BLaER1 (cell line): ENCODE measurements at regions not wholly inside any gene's neighbourhood (a gene's known extent, or its start where the extent isn't known, plus 50 kb on each side); places are given as distances from the start of the nearest gene placed in this dataset.

ENCODE experiments used
- H3K27ac ChIP-seq: shearing (Covaris generic); formaldehyde crosslinking; 2 replicates; pipeline ENCODE4 v1.8.1; 2022
- H3K27me3 ChIP-seq: shearing (Covaris generic); formaldehyde crosslinking; 2 replicates; pipeline ENCODE4 v1.8.1; 2022
- H3K36me3 ChIP-seq: shearing (Covaris generic); formaldehyde crosslinking; 2 replicates; pipeline ENCODE4 v1.8.1; 2022
- H3K4me1 ChIP-seq: shearing (Covaris generic); formaldehyde crosslinking; 2 replicates; pipeline ENCODE4 v1.8.1; 2022
- H3K4me2 ChIP-seq: shearing (Covaris generic); formaldehyde crosslinking; 2 replicates; pipeline ENCODE4 v1.8.1; 2022
- H3K4me3 ChIP-seq: shearing (Covaris generic); formaldehyde crosslinking; 2 replicates; pipeline ENCODE4 v1.8.1; 2022
- H3K9ac ChIP-seq: shearing (Covaris generic); formaldehyde crosslinking; 2 replicates; pipeline ENCODE4 v1.8.1; 2022
- H3K9me3 ChIP-seq: shearing (Covaris generic); formaldehyde crosslinking; 2 replicates; pipeline ENCODE4 v1.8.1; 2022
- H4K20me1 ChIP-seq: shearing (Covaris generic); formaldehyde crosslinking; 2 replicates; pipeline ENCODE4 v1.8.1; 2022
- Cebpa-rat ChIP-seq: shearing (Covaris generic); IDR thresholded peaks from 2 replicates; pipeline ENCODE4 v1.8.1; 2022

GRCh38 chr2:123359636-123360035 is 665.5 kb upstream of the CNTNAP5 start:
- H3K9me3 ChIP-seq = no peaks in the 10 kb centered on the region
- no peak overlapping the region for H3K4me3 ChIP-seq
- H3K9ac ChIP-seq = no peak overlapping the region

DNA sequence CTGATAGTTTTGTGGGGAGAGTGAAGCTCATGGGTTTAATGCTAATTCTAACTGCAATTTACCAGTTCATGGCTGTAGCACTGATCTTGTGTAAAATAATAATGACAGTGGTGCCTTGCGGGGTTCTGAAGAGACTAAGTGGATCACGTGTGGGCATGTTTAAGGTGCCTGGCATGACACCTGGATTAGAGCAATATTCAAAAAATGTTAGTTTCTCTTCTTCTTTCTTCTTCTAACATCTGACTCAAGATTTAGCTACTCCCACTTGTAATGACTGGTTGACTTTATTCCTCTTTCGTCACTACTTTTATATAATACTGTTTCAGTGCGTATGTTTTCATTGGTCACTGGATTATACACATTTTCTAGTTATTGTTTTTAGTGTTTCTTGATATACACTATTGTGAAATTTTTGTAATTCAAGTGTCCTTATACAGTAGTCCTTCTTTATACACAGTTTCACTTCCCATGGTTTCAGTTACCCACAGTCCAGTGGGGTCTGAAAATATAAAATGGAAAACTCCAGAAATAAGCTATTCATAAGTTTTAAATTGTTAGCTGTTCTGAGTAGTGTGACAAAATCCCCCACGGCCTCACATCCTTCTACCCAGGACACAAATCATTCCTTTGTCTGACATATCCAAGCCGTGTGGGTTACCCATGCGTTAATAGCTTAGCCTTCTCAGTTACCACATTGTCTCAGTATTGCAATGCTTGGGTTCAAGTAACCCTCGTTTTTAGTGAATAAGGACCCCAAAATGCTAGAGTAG is 662.2 kb upstream of the CNTNAP5 start:
- no peaks in the 10 kb centered on the region for H3K36me3 ChIP-seq
- no peak overlapping the region for H3K4me2 ChIP-seq
- no peak for TF ChIP-seq Cebpa-rat
- no peaks in the 10 kb centered on the region for H3K9me3 ChIP-seq
- H3K4me1 ChIP-seq = no peaks in the 10 kb centered on the region; the same call in 1 of the 2 replicates
- no peak overlapping the region for H3K4me3 ChIP-seq
- no peaks in the 10 kb centered on the region for H4K20me1 ChIP-seq
- no peak overlapping the region for H3K27ac ChIP-seq
- no peak overlapping the region for H3K9ac ChIP-seq
- no peaks in the 10 kb centered on the region for H3K27me3 ChIP-seq

More at GRCh38 chr2:123359636-123360035, 665.5 kb upstream of the CNTNAP5 start:
- TF ChIP-seq Cebpa-rat = no peak
- H3K27ac ChIP-seq = no peak overlapping the region
- H4K20me1 ChIP-seq = no peaks in the 10 kb centered on the region
- H3K27me3 ChIP-seq = no peaks in the 10 kb centered on the region
- no peaks in the 10 kb centered on the region for H3K36me3 ChIP-seq
- no peak overlapping the region for H3K4me2 ChIP-seq
- H3K4me1 ChIP-seq = no peaks in the 10 kb centered on the region

DNA sequence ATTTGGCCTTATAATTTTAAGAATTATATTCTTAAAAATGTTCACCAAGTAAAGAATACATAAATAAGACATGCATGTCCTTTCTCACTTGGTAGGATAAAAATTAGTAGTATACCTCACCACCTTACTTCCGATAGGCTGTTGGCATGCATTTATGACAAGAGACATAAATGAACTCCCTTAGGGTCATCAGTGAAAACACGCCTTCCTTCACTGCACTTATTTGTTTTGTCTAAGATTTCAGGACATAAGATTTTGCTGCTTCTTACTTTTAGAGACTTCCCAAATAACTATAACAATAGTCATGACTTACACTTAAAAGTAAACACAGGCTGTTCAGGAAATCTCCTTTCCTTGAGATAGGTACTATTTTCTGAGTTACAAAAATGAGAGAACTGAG is 661.3 kb upstream of the CNTNAP5 start:
- Histone ChIP-seq H3K9me3 (no peaks in the 10 kb centered on the region), H3K4me2 (no peak overlapping the region), H3K4me3 (no peak overlapping the region), H3K27me3 (no peaks in the 10 kb centered on the region), H3K27ac (no peak overlapping the region), H3K36me3 (no peaks in the 10 kb centered on the region), H3K9ac (no peak overlapping the region), H4K20me1 (no peaks in the 10 kb centered on the region), H3K4me1 (no peaks in the 10 kb centered on the region; the same call in 1 of the 2 replicates)
- no peak for TF ChIP-seq Cebpa-rat

DNA sequence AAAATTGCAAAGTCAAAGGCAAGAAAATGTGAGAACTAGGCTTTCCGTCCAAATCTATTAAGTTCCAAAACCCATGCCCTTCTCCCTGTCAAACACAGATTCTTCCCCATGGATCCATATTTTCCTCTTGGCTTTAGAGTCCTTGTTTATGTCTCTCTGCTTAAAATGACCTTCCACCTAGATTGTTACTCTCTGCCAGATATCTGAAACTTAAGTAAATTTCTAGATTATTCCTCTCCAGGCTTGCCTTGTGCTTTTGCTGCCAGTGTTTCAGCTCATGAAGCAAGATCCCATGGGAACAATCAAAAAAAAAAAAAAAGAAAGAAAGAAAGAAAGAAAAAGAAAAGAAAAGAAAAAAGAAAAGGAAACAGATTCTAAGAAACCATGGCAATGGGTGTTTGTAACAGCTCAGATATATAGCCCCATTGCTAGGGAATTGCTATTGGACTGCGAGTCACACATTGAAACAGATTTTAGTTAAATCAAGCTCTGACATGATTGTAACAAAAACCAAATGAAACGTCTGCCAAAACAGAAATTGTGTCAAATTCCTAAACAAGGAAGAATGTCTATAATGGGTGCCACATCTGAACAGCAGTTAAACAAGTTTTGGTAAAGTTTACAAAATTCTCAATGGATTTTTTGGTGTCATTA is 660.7 kb upstream of the CNTNAP5 start:
- TF ChIP-seq Cebpa-rat = no peak
- H3K36me3 ChIP-seq = no peaks in the 10 kb centered on the region

DNA sequence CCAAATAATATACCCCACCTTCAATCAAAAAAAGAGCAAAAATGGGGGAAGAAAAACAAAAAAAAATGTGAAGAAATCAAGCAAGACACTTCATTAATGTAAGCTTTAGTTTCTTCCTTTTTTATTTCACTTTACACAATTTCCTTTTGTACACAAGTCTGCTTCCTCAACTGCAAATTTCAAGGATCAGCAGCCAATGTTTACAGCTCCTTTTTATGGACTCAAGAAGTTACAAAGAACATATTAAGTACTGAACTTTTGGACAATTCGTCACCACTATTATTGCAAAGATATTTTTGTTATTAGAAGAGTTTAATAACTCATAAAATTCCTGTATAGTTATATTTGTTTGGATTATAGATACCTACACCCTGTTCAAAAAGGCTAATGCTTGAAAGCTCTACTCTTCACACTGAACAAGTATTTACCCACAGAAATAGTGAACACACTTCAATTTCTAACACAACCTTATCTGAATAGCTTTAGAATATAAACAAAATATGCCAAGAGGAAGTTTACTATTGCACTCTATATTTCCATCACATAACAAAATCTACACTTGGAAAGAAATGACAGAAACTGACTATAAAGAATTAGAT is 658.7 kb upstream of the CNTNAP5 start:
- TF ChIP-seq Cebpa-rat = no peak
- Histone ChIP-seq H3K27ac (no peak overlapping the region), H3K4me2 (no peak overlapping the region), H3K4me1 (no peaks in the 10 kb centered on the region; the same call in 1 of the 2 replicates), H3K27me3 (no peaks in the 10 kb centered on the region), H3K36me3 (no peaks in the 10 kb centered on the region), H3K9ac (no peak overlapping the region), H3K4me3 (no peak overlapping the region), H3K9me3 (no peaks in the 10 kb centered on the region), H4K20me1 (no peaks in the 10 kb centered on the region)

More for the DNA sequence above, 660.7 kb upstream of the CNTNAP5 start:
- Histone ChIP-seq H3K9ac (no peak overlapping the region), H3K4me3 (no peak overlapping the region), H3K4me1 (no peaks in the 10 kb centered on the region; the same call in 1 of the 2 replicates), H4K20me1 (no peaks in the 10 kb centered on the region), H3K27ac (no peak overlapping the region), H3K4me2 (no peak overlapping the region), H3K27me3 (no peaks in the 10 kb centered on the region), H3K9me3 (no peaks in the 10 kb centered on the region)

GRCh38 chr2:123370186-123370585 is 654.9 kb upstream of the CNTNAP5 start:
- Histone ChIP-seq H3K4me1 (no peaks in the 10 kb centered on the region; the same call in 1 of the 2 replicates), H3K4me3 (no peak overlapping the region), H3K27me3 (no peaks in the 10 kb centered on the region), H3K9me3 (no peaks in the 10 kb centered on the region), H3K9ac (no peak overlapping the region), H4K20me1 (no peaks in the 10 kb centered on the region), H3K36me3 (no peaks in the 10 kb centered on the region), H3K4me2 (no peak overlapping the region), H3K27ac (no peak overlapping the region)
- TF ChIP-seq Cebpa-rat = no peak

DNA sequence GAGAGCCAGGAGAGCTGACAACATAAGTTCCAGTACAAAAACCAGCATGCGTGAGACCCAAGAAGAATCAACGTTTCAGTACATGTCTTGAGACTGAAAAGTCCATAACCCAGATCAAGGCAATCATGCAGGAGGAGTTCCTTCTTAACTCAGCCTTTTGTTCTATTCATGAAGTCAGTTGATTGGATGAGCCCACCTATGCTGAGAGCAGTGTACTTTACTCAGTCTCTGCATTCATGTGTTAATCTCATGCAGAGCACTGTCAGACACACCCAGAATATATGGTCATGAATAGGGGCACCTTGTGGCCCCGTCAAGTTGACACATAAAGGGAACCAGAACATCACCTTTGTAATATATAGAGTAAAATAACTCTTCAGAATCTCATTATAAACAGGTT is 653.6 kb upstream of the CNTNAP5 start:
- no peaks in the 10 kb centered on the region for H3K27me3 ChIP-seq
- H3K4me1 ChIP-seq = no peaks in the 10 kb centered on the region; the same call in 1 of the 2 replicates
- no peak overlapping the region for H3K27ac ChIP-seq
- H3K9me3 ChIP-seq = no peaks in the 10 kb centered on the region
- H3K36me3 ChIP-seq = no peaks in the 10 kb centered on the region
- no peaks in the 10 kb centered on the region for H4K20me1 ChIP-seq
- H3K9ac ChIP-seq = no peak overlapping the region
- no peak overlapping the region for H3K4me2 ChIP-seq
- TF ChIP-seq Cebpa-rat = no peak
- no peak overlapping the region for H3K4me3 ChIP-seq

DNA sequence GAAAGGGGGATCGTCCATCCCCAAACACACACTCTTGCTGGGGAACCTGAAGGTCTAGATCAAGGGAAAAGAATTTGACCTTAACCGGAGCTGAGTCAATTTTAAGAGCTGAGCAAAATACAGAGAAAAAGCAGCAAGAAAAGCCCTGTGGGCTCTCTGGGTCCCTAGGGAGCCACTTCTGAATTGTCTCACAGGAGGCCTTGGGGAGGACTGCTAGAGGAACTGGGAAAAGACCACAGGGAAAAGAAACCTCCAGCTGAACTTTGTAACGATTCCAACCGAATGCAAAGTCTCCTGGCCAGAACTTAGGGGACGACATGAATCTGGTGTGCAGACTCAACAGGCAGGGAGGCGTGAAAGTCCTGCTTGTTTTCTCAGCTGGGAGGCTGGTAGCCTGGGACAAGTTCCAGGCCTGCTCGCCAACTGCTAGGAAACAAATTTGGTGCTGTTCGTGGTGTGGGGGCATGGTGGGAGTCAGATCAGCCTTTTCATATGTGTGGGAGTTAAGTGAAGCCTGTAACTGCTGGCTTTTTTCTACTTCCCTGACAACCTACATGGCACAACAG is 644.6 kb upstream of the CNTNAP5 start:
- peak overlapping the region; percentile 51; the same call in 1 of the 2 replicates for H3K27ac ChIP-seq
- H3K4me2 ChIP-seq = peak overlapping the region; percentile 64
- no peaks in the 10 kb centered on the region for H4K20me1 ChIP-seq
- H3K9ac ChIP-seq = peak overlapping the region; percentile 53; the same call in 1 of the 2 replicates
- H3K27me3 ChIP-seq = no peaks in the 10 kb centered on the region
- H3K36me3 ChIP-seq = no peaks in the 10 kb centered on the region
- no peak overlapping the region for H3K4me3 ChIP-seq
- no peaks in the 10 kb centered on the region for H3K9me3 ChIP-seq
- peaks cover 20% of the 10 kb centered on the region for H3K4me1 ChIP-seq
- no peak for TF ChIP-seq Cebpa-rat

DNA sequence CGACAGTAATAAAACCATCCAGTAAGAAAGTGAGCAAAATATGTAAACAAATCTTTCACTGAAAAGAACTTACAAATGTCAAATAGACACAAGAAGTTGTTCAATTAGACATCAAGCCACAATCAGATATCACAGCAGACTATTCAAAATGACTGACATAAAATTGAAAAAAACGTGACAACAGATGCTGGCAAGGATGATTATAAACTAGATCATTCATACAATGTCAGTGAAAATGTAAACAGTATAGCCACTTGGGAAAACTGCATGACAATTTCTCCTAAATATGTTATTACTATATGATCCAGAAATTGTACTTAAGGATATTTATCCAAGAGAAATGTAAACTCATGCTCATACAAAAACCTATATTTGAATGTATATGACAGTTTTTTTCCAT is 609.4 kb upstream of the CNTNAP5 start:
- H3K9me3 ChIP-seq = no peaks in the 10 kb centered on the region
- H3K4me2 ChIP-seq = no peak overlapping the region
- H4K20me1 ChIP-seq = no peaks in the 10 kb centered on the region

More for the DNA sequence above, 609.4 kb upstream of the CNTNAP5 start:
- H3K4me3 ChIP-seq = no peak overlapping the region
- H3K9ac ChIP-seq = no peak overlapping the region
- TF ChIP-seq Cebpa-rat = no peak
- no peaks in the 10 kb centered on the region for H3K4me1 ChIP-seq
- no peaks in the 10 kb centered on the region for H3K27me3 ChIP-seq
- H3K36me3 ChIP-seq = no peaks in the 10 kb centered on the region
- no peak overlapping the region for H3K27ac ChIP-seq
